ENCODE measurements at regions not wholly inside any gene's neighbourhood (a gene's known extent, or its start where the extent isn't known, plus 50 kb on each side); places are given as distances from the start of the nearest gene placed in this dataset.

DNA sequence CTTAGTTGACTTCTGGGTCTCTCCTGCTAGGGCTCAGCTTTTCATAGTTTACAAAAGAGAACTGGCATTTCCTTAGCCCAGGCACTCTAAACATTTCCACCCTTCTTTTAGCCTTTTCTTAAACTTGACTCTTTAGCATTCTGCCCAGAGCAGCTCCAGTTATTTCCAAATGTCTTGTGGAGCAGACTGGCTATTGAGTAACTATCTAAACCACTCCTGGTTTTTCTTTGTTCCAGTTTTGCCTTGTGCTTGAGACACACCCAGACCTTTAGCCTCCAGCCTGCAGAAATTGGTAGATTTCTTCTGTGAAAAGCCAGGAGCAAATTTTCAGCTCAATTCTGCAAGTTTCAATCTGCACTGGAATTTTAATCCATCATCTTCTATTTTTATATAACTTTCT lies 1813.1 kb downstream of the OLFM4 start:
- CTCF ChIA-PET, result no interaction called here
- POLR2A ChIA-PET (ENCODE audit: unreplicated experiment), result no interaction called here
- TF ChIP-seq, protein P1, sequence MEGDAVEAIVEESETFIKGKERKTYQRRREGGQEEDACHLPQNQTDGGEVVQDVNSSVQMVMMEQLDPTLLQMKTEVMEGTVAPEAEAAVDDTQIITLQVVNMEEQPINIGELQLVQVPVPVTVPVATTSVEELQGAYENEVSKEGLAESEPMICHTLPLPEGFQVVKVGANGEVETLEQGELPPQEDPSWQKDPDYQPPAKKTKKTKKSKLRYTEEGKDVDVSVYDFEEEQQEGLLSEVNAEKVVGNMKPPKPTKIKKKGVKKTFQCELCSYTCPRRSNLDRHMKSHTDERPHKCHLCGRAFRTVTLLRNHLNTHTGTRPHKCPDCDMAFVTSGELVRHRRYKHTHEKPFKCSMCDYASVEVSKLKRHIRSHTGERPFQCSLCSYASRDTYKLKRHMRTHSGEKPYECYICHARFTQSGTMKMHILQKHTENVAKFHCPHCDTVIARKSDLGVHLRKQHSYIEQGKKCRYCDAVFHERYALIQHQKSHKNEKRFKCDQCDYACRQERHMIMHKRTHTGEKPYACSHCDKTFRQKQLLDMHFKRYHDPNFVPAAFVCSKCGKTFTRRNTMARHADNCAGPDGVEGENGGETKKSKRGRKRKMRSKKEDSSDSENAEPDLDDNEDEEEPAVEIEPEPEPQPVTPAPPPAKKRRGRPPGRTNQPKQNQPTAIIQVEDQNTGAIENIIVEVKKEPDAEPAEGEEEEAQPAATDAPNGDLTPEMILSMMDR (conservative IDR thresholded peaks at IDR 0.05; ENCODE audit: low read depth, low read length), result no peak
- no peak for TF ChIP-seq EZH2 (IDR thresholded peaks at IDR 0.05; ENCODE audit: low read length, unreplicated experiment)
- no peak for TF ChIP-seq EZH2phosphoT487 (IDR thresholded peaks at IDR 0.05; ENCODE audit: borderline replicate concordance, low read length)

DNA sequence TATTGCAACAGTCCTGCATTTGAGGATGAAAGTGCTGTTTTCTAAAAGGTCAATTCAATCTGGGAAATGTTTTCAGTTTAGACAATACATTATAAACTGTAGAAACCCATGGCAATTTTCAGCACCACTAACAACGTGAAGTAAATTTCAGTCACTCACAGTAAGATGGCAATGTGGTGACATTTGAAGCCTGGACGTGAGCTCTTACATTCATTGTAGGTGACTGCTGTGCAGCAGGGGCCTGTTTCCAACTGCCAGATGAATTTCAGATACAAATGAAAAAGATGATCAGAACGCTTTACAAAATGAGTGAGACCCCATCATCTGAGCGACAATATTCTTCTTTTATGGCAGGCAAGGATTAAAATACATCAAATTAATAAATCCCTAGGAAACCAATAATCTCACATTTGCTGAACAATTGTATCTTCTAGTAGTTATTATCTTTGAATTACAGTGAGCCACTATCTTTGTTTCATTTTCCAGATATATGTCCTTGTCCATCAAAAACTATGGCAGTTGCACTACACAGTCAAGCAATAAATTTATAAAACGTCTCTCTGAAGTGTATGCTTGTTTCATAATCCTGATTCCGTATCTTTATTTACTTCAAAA lies 1816.8 kb downstream of the OLFM4 start:
- H3F3A ChIP-seq (ENCODE audit: low read length, unreplicated experiment), result no peaks in the 10 kb centered on the region
- no peak for ATAC-seq

More for the DNA sequence above, 1813.1 kb downstream of the OLFM4 start:
- Histone ChIP-seq H4K20me1 (ENCODE audit: low read length) (no peaks in the 10 kb centered on the region), H3K79me2 (ENCODE audit: low read length) (no peaks in the 10 kb centered on the region), H3K36me3 (ENCODE audit: low read depth, low read length) (no peaks in the 10 kb centered on the region), H3K27ac (ENCODE audit: low read length) (no peak overlapping the region), H3K4me2 (ENCODE audit: low read length) (no peak overlapping the region), H3K9me3 (ENCODE audit: low read length) (no peaks in the 10 kb centered on the region), H3K4me3 (ENCODE audit: low read length) (no peak overlapping the region), H2AFZ (ENCODE audit: low read length) (no peak overlapping the region), H3K9me2 (replicated peaks; ENCODE audit: low read length) (no peaks in the 10 kb centered on the region), H3K9ac (ENCODE audit: low read length) (no peak overlapping the region), H3F3A (ENCODE audit: low read length, unreplicated experiment) (no peaks in the 10 kb centered on the region), H3K4me1 (ENCODE audit: insufficient read depth, low read length) (no peaks in the 10 kb centered on the region), H3K27me3 (ENCODE audit: low read length) (no peaks in the 10 kb centered on the region)
- no TSS peak for BruUV-seq (replicated peaks)
- intact Hi-C loops (cut with micrococcal nuclease), result no loop called here
- ATAC-seq (no peak), DNase-seq (no peak)

DNA sequence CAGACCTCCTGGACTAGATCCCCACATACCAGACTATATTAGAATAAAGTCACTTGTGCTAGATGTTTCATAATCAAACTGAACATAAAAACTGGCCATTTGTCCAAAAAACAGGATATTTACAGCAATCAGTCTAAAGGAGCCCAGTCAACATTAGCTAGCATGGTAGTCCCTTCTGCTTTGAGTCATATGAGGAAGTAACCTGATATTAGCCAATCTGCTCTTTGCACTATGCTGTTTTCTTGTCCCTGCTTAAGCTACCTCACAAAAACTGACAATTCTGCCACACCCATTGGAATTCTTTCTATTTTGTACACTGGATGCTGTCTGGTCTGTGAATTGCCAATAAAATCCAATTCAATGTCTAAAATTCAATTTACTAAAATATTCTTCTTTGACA lies 1824.2 kb downstream of the OLFM4 start:
- Histone ChIP-seq H3K27me3 (ENCODE audit: low read length) (no peaks in the 10 kb centered on the region), H3F3A (ENCODE audit: low read length, unreplicated experiment) (no peaks in the 10 kb centered on the region), H3K9me3 (ENCODE audit: low read length) (no peaks in the 10 kb centered on the region), H3K27ac (ENCODE audit: low read length) (no peak overlapping the region), H3K9ac (ENCODE audit: low read length) (no peak overlapping the region), H3K79me2 (ENCODE audit: low read length) (no peaks in the 10 kb centered on the region), H3K4me3 (ENCODE audit: low read length) (no peak overlapping the region), H3K36me3 (ENCODE audit: low read depth, low read length) (no peaks in the 10 kb centered on the region), H3K9me2 (replicated peaks; ENCODE audit: low read length) (no peaks in the 10 kb centered on the region), H3K4me2 (ENCODE audit: low read length) (no peak overlapping the region), H4K20me1 (ENCODE audit: low read length) (no peaks in the 10 kb centered on the region), H2AFZ (ENCODE audit: low read length) (no peak overlapping the region), H3K4me1 (ENCODE audit: insufficient read depth, low read length) (no peaks in the 10 kb centered on the region)
- TF ChIP-seq EZH2phosphoT487 (IDR thresholded peaks at IDR 0.05; ENCODE audit: borderline replicate concordance, low read length), result no peak
- TF ChIP-seq EZH2 (IDR thresholded peaks at IDR 0.05; ENCODE audit: low read length, unreplicated experiment), result no peak
- TF ChIP-seq, protein P1 (conservative IDR thresholded peaks at IDR 0.05; ENCODE audit: low read depth, low read length), result no peak
- CTCF ChIA-PET, result no interaction called here
- POLR2A ChIA-PET (ENCODE audit: unreplicated experiment), result no interaction called here
- intact Hi-C loops (cut with micrococcal nuclease), result no loop called here
- DNase-seq (no peak), ATAC-seq (no peak)
- no TSS peak for BruUV-seq (replicated peaks)

More for the DNA sequence above, 1816.8 kb downstream of the OLFM4 start:
- Histone ChIP-seq H3K9me2 (replicated peaks; ENCODE audit: low read length) (no peaks in the 10 kb centered on the region), H3K4me2 (ENCODE audit: low read length) (no peak overlapping the region), H3K27me3 (ENCODE audit: low read length) (no peaks in the 10 kb centered on the region), H3K4me1 (ENCODE audit: insufficient read depth, low read length) (no peaks in the 10 kb centered on the region), H3K79me2 (ENCODE audit: low read length) (no peaks in the 10 kb centered on the region), H3K36me3 (ENCODE audit: low read depth, low read length) (no peaks in the 10 kb centered on the region), H3K27ac (ENCODE audit: low read length) (no peak overlapping the region), H3K4me3 (ENCODE audit: low read length) (no peak overlapping the region), H4K20me1 (ENCODE audit: low read length) (no peaks in the 10 kb centered on the region), H2AFZ (ENCODE audit: low read length) (no peak overlapping the region), H3K9ac (ENCODE audit: low read length) (no peak overlapping the region), H3K9me3 (ENCODE audit: low read length) (no peaks in the 10 kb centered on the region)
- TF ChIP-seq EZH2 (IDR thresholded peaks at IDR 0.05; ENCODE audit: low read length, unreplicated experiment), result no peak
- ChIA-PET POLR2A (ENCODE audit: unreplicated experiment) (no interaction called here), CTCF (no interaction called here)
- no TSS peak for BruUV-seq (replicated peaks)
- no peak for DNase-seq
- intact Hi-C loops (cut with micrococcal nuclease), result no loop called here

All from PC-3 (cell line).